HG02623 (cell line): ENCODE measurements at regions not wholly inside any gene's neighbourhood (a gene's known extent, or its start where the extent isn't known, plus 50 kb on each side); places are given as distances from the start of the nearest gene placed in this dataset.
"Not testable (repeated sequence)": the region's sequence is repeated elsewhere in the genome, so short reads cannot be mapped to it uniquely, and the experiment has no call there.

Source experiments
- ATAC-seq: cut with Tn5 transposase; IDR thresholded peaks from one replicate; pipeline ENCODE4 v1.9.1; 2021; ENCODE audit warnings: moderate library complexity; ENCODE audit not compliant: unreplicated experiment

- no peak for ATAC-seq
Observed at GRCh38 chr6:92962846-92963245, 456.5 kb downstream of the EPHA7 start.

GRCh38 chr6:92952111-92952510, 467.2 kb downstream of the EPHA7 start:
- ATAC-seq, result not testable (repeated sequence)

- no peak for ATAC-seq
Observed at GRCh38 chr6:92945799-92946198, 473.6 kb downstream of the EPHA7 start.

GRCh38 chr6:92944132-92944531, 475.2 kb downstream of the EPHA7 start:
- ATAC-seq, result no peak

GRCh38 chr6:92942549-92942948, 476.8 kb downstream of the EPHA7 start:
- ATAC-seq, result no peak

GRCh38 chr6:92934625-92935024, 484.7 kb downstream of the EPHA7 start:
- ATAC-seq, result no peak

- ATAC-seq, result no peak
Observed at GRCh38 chr6:92930171-92930570, 489.2 kb downstream of the EPHA7 start.

- ATAC-seq, result no peak
Observed at GRCh38 chr6:92922216-92922806, 497.0 kb downstream of the EPHA7 start.

- no peak for ATAC-seq
Observed at GRCh38 chr6:92915466-92915865, 503.9 kb downstream of the EPHA7 start.

- ATAC-seq, result no peak
Observed at GRCh38 chr6:92911301-92911700, 508.1 kb downstream of the EPHA7 start.

GRCh38 chr6:92910646-92911045, 508.7 kb downstream of the EPHA7 start:
- ATAC-seq, result no peak

- no peak for ATAC-seq
Observed at GRCh38 chr6:92906385-92906784, 513.0 kb downstream of the EPHA7 start.

- ATAC-seq, result no peak
Observed at GRCh38 chr6:92893741-92894140, 525.6 kb downstream of the EPHA7 start.

GRCh38 chr6:92892626-92893170, 526.7 kb downstream of the EPHA7 start:
- no peak for ATAC-seq

GRCh38 chr6:92888316-92888715, 531.0 kb downstream of the EPHA7 start:
- no peak for ATAC-seq

GRCh38 chr6:92887871-92888270, 531.5 kb downstream of the EPHA7 start:
- no peak for ATAC-seq

- ATAC-seq, result no peak
Observed at GRCh38 chr6:92879526-92879925, 539.8 kb downstream of the EPHA7 start.

- no peak for ATAC-seq
Observed at GRCh38 chr6:92864966-92865555, 554.3 kb downstream of the EPHA7 start.

GRCh38 chr6:92849636-92850035, 569.7 kb downstream of the EPHA7 start:
- no peak for ATAC-seq

GRCh38 chr6:92848901-92849300, 570.5 kb downstream of the EPHA7 start:
- no peak for ATAC-seq

GRCh38 chr6:92848459-92848858, 570.9 kb downstream of the EPHA7 start:
- no peak for ATAC-seq

- ATAC-seq, result no peak
Observed at GRCh38 chr6:92847988-92848387, 571.4 kb downstream of the EPHA7 start.
